HEK293 (cell line): ENCODE measurements at regions not wholly inside any gene's neighbourhood (a gene's known extent, or its start where the extent isn't known, plus 50 kb on each side); places are given as distances from the start of the nearest gene placed in this dataset.

Experiments used
- CTCF ChIA-PET: fragments of 350-600 bp; formaldehyde crosslinking; extraction: SDS; loops from one replicate; lab custom pipeline; 2021; ENCODE audit warnings: antibody characterized with exemption; lab: Yijun Ruan, JAX
- POLR2A ChIA-PET: fragments of 300-600 bp; formaldehyde crosslinking; extraction: SDS; loops from one replicate; lab custom pipeline; 2020; ENCODE audit warnings: antibody characterized with exemption, inconsistent platforms; lab: Yijun Ruan, JAX
- H3K27ac ChIP-seq: fragments of 200-500 bp; sonication (Bioruptor generic); 2 replicates; pipeline ENCODE4 v1.5.1; 2014; ENCODE audit warnings: low read depth, low read length, control low read depth, inconsistent platforms; ENCODE audit errors: extremely low read depth
- H3K36me3 ChIP-seq, 2 experiments: fragments of 200-500 bp in 1 of 2; sonication (Bioruptor generic) in 1 of 2; 1 replicate in 1 of 2; 2 replicates in 1 of 2; pipeline ENCODE4 v1.5.1; 2014 to 2017; ENCODE audit warnings: inconsistent platforms in 2 of 2, low read length in 2 of 2; ENCODE audit not compliant: control insufficient read depth in 2 of 2, insufficient read depth in 1 of 2
- H3K4me1 ChIP-seq: fragments of 200-500 bp; sonication (Bioruptor generic); 2 replicates; pipeline ENCODE4 v1.5.1; 2014; ENCODE audit warnings: mild to moderate bottlenecking, low read length, inconsistent platforms; ENCODE audit not compliant: control insufficient read depth, insufficient read depth
- H3K4me3 ChIP-seq: 2 replicates; pipeline ENCODE4 v1.5.1; 2011; ENCODE audit warnings: low read depth, mild to moderate bottlenecking, control low read depth, low read length, moderate library complexity
- H3K9me3 ChIP-seq: fragments of 200-500 bp; sonication (Bioruptor generic); 2 replicates; pipeline ENCODE4 v1.5.1; 2014; ENCODE audit warnings: low read depth, low read length, inconsistent platforms; ENCODE audit not compliant: control insufficient read depth, insufficient read depth
- EGR2 ChIP-seq: fragments of 450-650 bp; formaldehyde crosslinking; IDR thresholded peaks from 2 replicates; pipeline ENCODE4 v1.5.1; 2016; ENCODE audit warnings: low read depth, missing biosample characterization, missing genetic modification characterization
- PRDM10 ChIP-seq: fragments of 450-650 bp; formaldehyde crosslinking; IDR thresholded peaks from 2 replicates; pipeline ENCODE4 v1.5.1; 2016; ENCODE audit warnings: missing biosample characterization, missing genetic modification characterization
- PRDM6 ChIP-seq: fragments of 450-650 bp; formaldehyde crosslinking; IDR thresholded peaks from 2 replicates; pipeline ENCODE4 v1.5.1; 2017; ENCODE audit warnings: missing biosample characterization, missing genetic modification characterization
- SP3 ChIP-seq: fragments of 450-650 bp; formaldehyde crosslinking; IDR thresholded peaks from 2 replicates; pipeline ENCODE4 v1.5.1; 2016; ENCODE audit warnings: missing biosample characterization, missing genetic modification characterization
- ZBTB17 ChIP-seq: fragments of 450-650 bp; formaldehyde crosslinking; IDR thresholded peaks from 2 replicates; pipeline ENCODE4 v1.5.1; 2016; ENCODE audit warnings: missing biosample characterization, missing genetic modification characterization
- ZBTB48 ChIP-seq: fragments of 450-650 bp; formaldehyde crosslinking; IDR thresholded peaks from 2 replicates; pipeline ENCODE4 v1.5.1; 2016; ENCODE audit warnings: missing biosample characterization, missing genetic modification characterization
- ZFP37 ChIP-seq: fragments of 450-650 bp; formaldehyde crosslinking; IDR thresholded peaks from 2 replicates; pipeline ENCODE4 v1.5.1; 2016; ENCODE audit warnings: missing biosample characterization, missing genetic modification characterization
- ZNF132 ChIP-seq: fragments of 450-650 bp; formaldehyde crosslinking; IDR thresholded peaks from 2 replicates; pipeline ENCODE4 v1.5.1; 2017; ENCODE audit warnings: missing biosample characterization, missing genetic modification characterization, borderline replicate concordance
- ZNF174 ChIP-seq: fragments of 450-650 bp; formaldehyde crosslinking; IDR thresholded peaks from 2 replicates; pipeline ENCODE4 v1.5.0; 2017; ENCODE audit warnings: missing biosample characterization, mild to moderate bottlenecking, missing genetic modification characterization
- ZNF202 ChIP-seq: fragments of 450-650 bp; formaldehyde crosslinking; IDR thresholded peaks from 2 replicates; pipeline ENCODE4 v1.5.1; 2016; ENCODE audit warnings: missing biosample characterization, missing genetic modification characterization, borderline replicate concordance
- ZNF26 ChIP-seq: fragments of 450-650 bp; formaldehyde crosslinking; IDR thresholded peaks from 2 replicates; pipeline ENCODE4 v1.5.1; 2016; ENCODE audit warnings: missing biosample characterization, missing genetic modification characterization
- ZNF311 ChIP-seq: fragments of 450-650 bp; formaldehyde crosslinking; IDR thresholded peaks from 2 replicates; pipeline ENCODE4 v1.5.1; 2017; ENCODE audit warnings: missing biosample characterization, missing genetic modification characterization, borderline replicate concordance
- ZNF391 ChIP-seq: fragments of 450-650 bp; formaldehyde crosslinking; IDR thresholded peaks from 2 replicates; pipeline ENCODE4 v1.5.1; 2016; ENCODE audit warnings: low read depth, missing biosample characterization, missing genetic modification characterization, borderline replicate concordance
- ZNF423 ChIP-seq: fragments of 450-650 bp; formaldehyde crosslinking; IDR thresholded peaks from 2 replicates; pipeline ENCODE4 v1.5.1; 2016; ENCODE audit warnings: missing biosample characterization, missing genetic modification characterization
- ZNF473 ChIP-seq: fragments of 450-650 bp; formaldehyde crosslinking; IDR thresholded peaks from 2 replicates; pipeline ENCODE4 v1.5.1; 2017; ENCODE audit warnings: missing biosample characterization, missing genetic modification characterization
- ZNF664 ChIP-seq: fragments of 450-650 bp; formaldehyde crosslinking; IDR thresholded peaks from 2 replicates; pipeline ENCODE4 v1.5.1; 2016; ENCODE audit warnings: missing biosample characterization, missing genetic modification characterization
- ZNF692 ChIP-seq: fragments of 450-650 bp; formaldehyde crosslinking; IDR thresholded peaks from 2 replicates; pipeline ENCODE4 v1.5.1; 2016; ENCODE audit warnings: missing biosample characterization, missing genetic modification characterization
- ZNF768 ChIP-seq: fragments of 450-650 bp; formaldehyde crosslinking; IDR thresholded peaks from 2 replicates; pipeline ENCODE4 v1.5.1; 2018; ENCODE audit warnings: missing biosample characterization, mild to moderate bottlenecking, missing genetic modification characterization

GRCh38 chr4:79688691-79689090 is 280.7 kb upstream of the GK2 start (continued):
- no peak for TF ChIP-seq ZBTB48 (tag by site-specific recombination)
- no peak for TF ChIP-seq PRDM10 (tag by site-specific recombination)
- TF ChIP-seq ZNF26 (tag by site-specific recombination) = no peak
- no peak for TF ChIP-seq ZNF692
- TF ChIP-seq SP3 (tag by site-specific recombination) = no peak

GRCh38 chr4:79687006-79687405 is 279.0 kb upstream of the GK2 start:
- CTCF ChIA-PET = no interaction called here
- Histone ChIP-seq H3K36me3 (no peaks in the 10 kb centered on the region), H3K9me3 (no peaks in the 10 kb centered on the region), H3K4me1 (no peaks in the 10 kb centered on the region), H3K4me3 (no peak overlapping the region), H3K27ac (no peak overlapping the region)
- POLR2A ChIA-PET = no interaction called here
- TF ChIP-seq ZNF664 (no peak), ZNF174 (tag by site-specific recombination) (no peak), ZNF132 (tag by site-specific recombination) (no peak), ZNF311 (tag by site-specific recombination) (no peak), EGR2 (tag by site-specific recombination) (no peak), ZFP37 (tag by site-specific recombination) (no peak), ZNF202 (tag by site-specific recombination) (no peak), PRDM6 (tag by site-specific recombination) (no peak), ZNF768 (no peak), ZBTB17 (tag by site-specific recombination) (no peak), ZNF391 (no peak), ZNF423 (tag by site-specific recombination) (no peak), ZNF473 (tag by site-specific recombination) (no peak)
